A673 (cell line): ENCODE measurements at regions not wholly inside any gene's neighbourhood (a gene's known extent, or its start where the extent isn't known, plus 50 kb on each side); places are given as distances from the start of the nearest gene placed in this dataset.

ENCODE experiments used
- EZH2 ChIP-seq: fragments of 200-600 bp; sonication (generic); IDR thresholded peaks from 2 replicates; pipeline ENCODE4 v1.6.1; 2017; ENCODE audit warnings: borderline replicate concordance, low read depth, mild to moderate bottlenecking, mixed read lengths, antibody characterized with exemption, low read length; ENCODE audit not compliant: poor library complexity, severe bottlenecking
- TF ChIP-seq, protein P1 (sequence below): fragments of 300-800, 200-600 bp; sonication (generic); conservative IDR thresholded peaks from 2 replicates; pipeline ENCODE4 v1.5.1; 2017; ENCODE audit warnings: low read depth, mild to moderate bottlenecking, antibody characterized with exemption, low read length, moderate library complexity, mixed read lengths

DNA sequence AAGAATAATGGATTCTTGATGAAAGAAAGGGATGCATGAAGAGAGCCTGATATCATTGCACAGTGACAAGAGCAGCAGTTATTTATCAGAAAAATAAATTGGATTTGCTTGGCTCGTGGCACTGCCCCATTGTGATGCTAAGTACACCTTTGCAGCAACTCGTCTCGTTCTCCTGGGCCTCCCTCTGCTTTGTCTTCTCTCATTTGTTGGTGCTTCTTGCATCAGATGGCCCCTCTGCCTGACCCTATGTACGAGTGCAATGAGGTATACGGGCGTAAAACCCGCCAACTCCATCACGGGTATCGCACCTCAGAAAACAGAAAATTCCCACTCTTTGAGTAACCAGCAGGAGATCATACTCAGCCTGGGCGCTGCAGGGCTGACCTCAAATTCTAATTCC is 107.2 kb upstream of the C10orf90 start:
- TF ChIP-seq, protein P1, sequence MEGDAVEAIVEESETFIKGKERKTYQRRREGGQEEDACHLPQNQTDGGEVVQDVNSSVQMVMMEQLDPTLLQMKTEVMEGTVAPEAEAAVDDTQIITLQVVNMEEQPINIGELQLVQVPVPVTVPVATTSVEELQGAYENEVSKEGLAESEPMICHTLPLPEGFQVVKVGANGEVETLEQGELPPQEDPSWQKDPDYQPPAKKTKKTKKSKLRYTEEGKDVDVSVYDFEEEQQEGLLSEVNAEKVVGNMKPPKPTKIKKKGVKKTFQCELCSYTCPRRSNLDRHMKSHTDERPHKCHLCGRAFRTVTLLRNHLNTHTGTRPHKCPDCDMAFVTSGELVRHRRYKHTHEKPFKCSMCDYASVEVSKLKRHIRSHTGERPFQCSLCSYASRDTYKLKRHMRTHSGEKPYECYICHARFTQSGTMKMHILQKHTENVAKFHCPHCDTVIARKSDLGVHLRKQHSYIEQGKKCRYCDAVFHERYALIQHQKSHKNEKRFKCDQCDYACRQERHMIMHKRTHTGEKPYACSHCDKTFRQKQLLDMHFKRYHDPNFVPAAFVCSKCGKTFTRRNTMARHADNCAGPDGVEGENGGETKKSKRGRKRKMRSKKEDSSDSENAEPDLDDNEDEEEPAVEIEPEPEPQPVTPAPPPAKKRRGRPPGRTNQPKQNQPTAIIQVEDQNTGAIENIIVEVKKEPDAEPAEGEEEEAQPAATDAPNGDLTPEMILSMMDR, result no peak
- TF ChIP-seq EZH2, result no peak
